ENCODE measurements at regions not wholly inside any gene's neighbourhood (a gene's known extent, or its start where the extent isn't known, plus 50 kb on each side); places are given as distances from the start of the nearest gene placed in this dataset.
"Not testable (repeated sequence)": the region's sequence is repeated elsewhere in the genome, so short reads cannot be mapped to it uniquely, and the experiment has no call there.

- DNase-seq: no peak
Observed at GRCh38 chr4:71081192-71081591, 87.7 kb downstream of the DCK start.

- no peak for DNase-seq
Observed at GRCh38 chr4:71093745-71094144, 100.3 kb downstream of the DCK start.

DNA sequence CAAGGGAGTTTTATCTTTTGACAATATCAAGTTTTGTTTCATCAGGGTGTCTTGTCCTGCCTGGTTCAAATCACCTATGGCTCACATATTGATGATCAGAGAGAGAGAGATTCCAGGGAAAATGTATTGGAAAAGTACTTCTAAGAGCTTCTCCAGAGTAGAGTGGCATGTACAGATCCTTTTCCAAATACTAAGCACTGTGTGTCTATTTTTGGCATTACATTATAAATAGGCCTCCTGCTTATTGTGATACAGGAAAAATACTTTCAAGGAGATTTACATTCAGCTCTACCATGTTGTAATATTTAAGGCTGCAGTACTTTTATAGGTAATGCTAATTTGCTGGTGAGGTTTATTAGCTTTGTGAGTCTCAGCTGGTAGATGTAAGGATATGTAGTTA is 100.8 kb downstream of the DCK start:
- DNase-seq: no peak

DNA sequence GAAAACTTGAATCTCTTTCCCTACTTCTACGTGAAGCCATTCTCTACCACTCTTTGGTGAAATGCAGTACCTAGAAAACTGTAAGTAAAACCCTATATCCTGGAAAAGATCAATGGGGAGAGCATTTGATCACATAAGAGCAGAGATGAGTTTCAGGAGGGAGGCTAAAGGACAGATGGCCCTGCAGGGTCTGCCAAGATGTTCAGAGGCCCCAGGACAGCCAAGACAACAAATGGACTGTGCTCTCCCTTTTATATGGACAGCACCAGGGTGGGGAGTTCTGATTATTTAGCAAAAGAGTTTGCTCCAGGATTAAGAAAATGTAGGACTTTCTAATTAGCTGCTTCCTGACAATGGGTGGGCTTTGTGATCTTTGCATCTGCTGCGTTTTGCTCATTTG is 101.7 kb downstream of the DCK start:
- no peak for DNase-seq

- no peak for DNase-seq
Observed at GRCh38 chr4:71095545-71095944, 102.1 kb downstream of the DCK start.

- no peak for DNase-seq
Observed at GRCh38 chr4:71107726-71108125, 114.3 kb downstream of the DCK start.

DNA sequence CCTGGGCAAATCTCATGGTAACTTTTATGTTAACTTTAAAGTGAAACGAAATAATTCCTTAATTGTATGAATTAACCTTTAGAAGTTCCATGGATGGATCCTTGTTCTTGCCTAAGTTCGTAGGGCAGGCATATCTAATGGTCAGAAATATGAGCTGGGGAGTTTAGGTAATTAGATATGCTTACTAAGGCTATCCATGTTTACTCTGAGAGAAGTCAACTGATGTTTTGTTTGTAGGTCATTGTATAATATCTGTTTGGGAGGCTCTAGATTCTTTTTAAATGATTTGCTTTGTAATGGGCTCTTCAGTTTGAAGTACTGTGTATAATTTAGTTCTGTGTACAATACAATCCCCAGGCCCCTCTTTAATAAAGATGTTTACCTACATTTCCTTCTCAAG is 117.0 kb downstream of the DCK start:
- no peak for DNase-seq

- DNase-seq: not testable (repeated sequence)
Observed at GRCh38 chr4:71111133-71111532, 117.7 kb downstream of the DCK start.

DNA sequence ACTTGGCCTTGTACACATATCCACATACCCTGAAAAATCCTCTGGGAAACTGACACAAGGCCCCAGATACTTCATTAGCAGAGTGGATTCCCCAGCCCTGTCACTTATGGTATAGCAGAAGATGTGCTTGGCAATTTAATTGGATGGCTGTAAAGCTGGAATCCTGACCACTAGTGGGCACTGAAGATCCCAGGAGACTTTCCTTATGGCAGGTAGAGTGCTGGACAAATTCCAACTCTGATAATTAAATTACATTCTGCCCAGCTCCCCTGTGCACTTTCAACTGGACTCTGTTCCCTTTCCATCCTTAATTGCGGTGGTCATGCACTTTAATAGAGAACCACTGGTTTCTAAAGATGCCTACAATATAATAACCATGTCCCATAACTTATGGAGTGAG is 119.8 kb downstream of the DCK start:
- no peak for DNase-seq

- no peak for DNase-seq
Observed at GRCh38 chr4:71120831-71121524, 127.5 kb downstream of the DCK start.

DNA sequence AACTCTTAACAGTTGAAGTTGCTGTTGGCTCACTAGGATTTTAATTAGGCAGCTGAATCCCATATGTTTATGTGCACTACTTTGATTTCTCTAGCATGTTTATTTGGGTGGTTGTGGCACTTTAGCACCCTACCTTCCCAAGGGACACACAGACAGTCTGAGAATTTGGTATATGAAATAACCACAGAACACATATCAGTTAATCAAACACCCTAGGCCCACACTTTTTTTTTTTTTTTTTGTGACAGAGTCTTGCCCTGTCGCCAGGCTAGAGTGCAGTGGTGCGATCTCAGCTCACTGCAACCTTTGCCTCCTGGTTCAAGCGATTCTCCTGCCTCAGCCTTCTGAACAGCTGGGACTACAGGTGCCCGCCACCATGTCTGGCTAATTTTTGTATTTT is 130.5 kb downstream of the DCK start:
- DNase-seq: no peak

DNA sequence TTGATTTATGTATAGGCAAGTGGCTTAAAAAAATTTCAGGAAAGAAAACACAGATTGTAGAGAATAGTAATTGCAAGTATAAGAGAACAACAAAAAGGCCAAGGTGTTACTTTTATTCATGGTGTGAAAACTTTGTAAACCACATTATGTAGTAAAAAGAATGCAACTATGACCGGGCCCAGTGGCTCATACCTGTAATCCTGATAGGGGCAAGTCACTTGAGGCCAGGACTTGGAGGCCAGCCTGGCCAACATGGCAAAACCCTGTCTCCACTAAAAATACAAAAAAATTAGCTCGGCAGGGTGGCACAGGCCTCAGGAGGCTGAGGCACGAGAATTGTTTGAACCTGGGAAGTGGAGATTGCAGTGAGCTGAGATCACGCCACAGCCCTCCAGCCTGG is 131.7 kb downstream of the DCK start:
- no peak for DNase-seq

DNA sequence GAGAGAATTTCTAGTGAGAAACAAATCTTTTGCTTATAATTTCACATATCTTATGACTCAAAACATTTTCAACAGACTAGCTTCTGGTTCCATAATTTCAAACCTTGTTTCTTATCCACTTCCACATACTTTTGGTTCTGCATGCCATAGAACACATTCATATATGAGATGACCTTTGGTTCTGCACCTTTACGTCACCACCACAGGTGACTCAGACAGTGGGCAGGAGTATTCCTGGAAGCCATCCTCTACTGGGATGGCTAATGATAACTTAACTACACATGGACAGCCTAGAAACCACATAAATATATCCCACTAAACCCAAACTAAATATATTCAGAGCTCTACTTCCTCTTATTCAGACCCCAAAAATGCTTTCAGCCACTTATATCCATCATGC is 133.3 kb downstream of the DCK start:
- no peak for DNase-seq

DNA sequence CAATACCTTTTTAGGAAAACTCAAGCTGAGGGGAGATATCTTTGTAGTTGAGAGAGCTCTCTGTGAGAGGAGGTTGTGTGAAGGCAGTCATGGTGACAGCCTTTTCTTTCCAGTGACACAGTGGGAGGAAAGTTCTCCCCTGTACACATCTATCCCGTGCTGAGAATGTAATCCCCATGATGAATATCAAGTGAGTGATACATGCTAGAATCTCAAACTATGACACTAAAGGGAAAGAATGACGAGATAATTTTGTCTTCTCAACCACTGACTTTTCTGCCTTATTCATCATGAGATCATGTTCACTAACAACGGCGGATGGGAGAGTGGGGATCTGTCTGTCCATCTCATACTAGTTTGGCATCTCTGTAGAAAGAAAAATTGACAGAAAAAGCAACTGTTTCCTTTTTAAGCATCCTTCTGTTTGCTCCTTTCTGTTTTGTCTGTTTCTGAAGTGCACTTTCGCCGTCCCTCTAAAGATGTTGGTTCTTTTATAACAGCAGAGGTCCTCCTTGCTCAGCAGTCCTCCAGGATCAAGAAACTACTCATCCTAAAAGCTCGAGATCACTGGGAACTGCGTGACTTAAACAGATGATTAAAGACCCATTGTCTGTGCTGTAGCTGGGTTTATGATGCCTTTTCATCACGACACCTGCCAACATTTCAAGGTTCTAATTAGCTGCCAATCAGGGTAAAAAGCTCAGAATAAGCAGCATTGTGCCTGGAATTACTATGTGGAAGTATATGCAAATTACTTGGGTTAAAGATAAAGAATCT is 137.6 kb downstream of the DCK start:
- no peak for DNase-seq

GRCh38 chr4:71132486-71132885 is 139.0 kb downstream of the DCK start:
- no peak for DNase-seq

- DNase-seq: no peak
Observed at GRCh38 chr4:71133491-71133890, 140.0 kb downstream of the DCK start.

DNA sequence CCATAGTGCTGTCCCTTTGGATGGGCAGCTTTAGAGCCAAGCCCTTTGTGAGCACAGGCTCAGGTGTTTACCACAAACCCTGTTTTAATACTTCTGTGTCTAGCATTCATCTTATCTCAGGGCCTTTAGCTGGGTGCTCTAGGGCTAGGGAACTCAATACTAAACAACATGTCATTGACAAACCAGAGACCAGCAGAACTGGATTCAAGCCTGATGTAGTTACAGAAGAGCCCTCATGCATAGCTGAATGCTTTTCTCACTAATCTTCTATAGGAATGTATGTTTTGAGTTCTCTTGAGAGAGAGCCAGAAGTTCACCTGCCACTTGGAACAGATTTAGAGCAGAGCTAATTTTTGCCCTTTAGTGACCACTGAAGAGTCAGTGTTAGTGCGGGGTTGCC is 142.6 kb downstream of the DCK start:
- no peak for DNase-seq

GRCh38 chr4:71138007-71138615 is 144.7 kb downstream of the DCK start:
- no peak for DNase-seq

DNA sequence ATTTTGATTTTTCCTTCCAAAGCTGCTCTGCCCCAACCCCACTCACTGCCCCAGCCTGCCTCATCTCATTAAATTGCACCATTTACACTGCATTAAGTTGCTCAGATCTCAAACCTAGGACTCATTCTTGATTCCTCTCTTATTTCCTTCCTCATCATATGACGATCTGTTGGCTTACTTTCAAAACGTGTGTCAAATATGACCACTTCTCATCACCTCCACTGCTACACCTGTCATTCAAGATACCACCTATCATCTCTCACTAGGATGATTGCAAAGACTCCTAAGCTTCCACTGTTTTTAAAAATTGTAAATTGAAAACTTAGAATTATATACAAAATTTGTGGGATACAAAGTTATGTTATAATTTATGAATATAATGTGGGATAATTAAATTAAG is 147.1 kb downstream of the DCK start:
- no peak for DNase-seq

DNA sequence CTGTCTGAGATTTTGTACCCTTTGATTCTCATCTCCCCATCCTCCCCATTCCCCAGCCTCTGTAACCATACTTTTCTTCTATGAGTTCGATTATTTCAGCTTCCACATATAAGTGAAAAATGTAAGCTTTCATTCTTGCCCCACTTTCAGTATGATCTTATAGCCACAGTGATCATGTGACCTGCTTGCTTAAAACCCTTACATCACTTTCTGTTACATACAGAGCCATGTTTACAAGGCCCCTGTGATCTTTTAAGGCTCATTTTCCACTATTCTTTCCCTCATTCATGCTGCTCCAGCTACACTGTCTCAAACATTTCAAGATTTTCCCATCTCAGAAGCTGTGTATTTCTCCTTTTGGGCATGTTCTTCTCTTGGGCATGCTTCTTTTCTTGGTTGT is 147.7 kb downstream of the DCK start:
- DNase-seq: no peak

DNA sequence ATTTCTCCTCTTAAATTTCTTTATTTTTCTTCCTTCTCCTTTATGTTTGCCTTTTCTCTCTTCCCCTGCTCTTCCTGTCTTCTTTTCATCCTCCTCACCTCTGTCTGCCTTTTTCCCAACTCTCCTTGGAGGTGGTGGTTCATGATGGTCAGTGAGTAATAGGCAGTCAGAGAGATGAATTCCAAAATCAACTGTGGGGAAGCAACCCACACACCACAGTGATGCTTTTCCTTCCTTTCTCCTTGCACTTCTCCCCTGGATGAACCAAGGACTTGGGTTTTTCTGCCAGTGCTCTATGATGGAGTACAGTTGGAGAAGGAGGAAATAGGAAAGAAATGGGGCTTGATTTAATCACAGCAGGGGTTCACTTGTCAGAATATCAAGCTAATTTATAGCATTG is 153.8 kb downstream of the DCK start:
- DNase-seq: no peak

DNA sequence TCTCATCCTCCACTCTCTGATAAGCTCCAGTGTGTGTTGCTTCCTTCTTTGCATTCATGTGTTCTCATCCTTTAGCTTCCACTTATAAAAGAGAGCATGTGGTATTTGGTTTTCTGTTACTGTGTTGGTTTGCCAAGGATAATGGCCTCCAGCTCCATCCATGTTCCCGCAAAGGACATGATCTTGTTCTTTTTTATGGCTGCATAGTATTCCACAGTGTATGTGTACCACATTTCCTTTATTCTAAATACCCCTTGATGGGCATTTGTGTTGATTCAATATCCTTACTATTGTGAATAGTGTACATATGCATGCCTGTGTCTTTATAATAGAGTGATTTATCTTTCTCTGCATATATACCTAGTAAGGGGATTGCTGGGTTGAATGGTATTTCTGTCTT is 155.1 kb downstream of the DCK start:
- no peak for DNase-seq

DNA sequence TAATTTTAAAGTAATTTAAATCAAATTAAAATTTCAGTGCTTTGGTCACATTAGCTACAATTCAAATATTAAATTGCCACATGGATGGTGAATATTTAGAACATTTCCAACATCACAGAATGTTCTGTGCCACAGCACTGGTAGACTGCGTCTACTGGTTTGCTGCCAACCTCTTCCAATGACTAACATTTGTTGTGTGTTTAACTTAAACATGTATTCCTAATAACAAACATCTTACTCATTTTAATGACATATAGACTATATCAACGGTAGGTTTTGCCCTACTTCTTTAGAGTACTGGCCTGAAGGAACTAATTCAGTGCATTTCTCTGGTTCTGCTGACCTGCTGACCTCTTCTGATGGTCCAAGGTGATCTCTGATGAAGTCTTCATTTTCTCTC is 157.6 kb downstream of the DCK start:
- no peak for DNase-seq

DNA sequence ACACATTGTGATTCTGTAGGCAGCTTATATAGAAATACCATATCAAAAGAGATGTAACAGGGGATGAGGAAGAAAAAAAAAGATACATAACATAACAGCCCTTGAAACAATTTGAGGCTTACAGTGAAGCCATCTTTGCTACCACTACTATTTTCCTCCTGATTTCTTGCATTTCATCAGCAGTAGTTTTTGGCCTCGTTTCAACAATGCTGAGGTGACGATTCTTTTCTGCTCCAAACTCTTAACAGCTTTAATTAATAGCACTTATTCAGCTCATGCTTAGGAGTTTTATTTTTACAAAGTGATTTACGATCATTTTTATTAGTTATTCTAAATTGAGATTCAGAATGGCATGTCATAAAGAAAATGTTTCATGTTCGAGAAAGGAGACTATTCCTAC is 163.2 kb downstream of the DCK start:
- no peak for DNase-seq
